ENCODE measurements at regions not wholly inside any gene's neighbourhood (a gene's known extent, or its start where the extent isn't known, plus 50 kb on each side); places are given as distances from the start of the nearest gene placed in this dataset.

DNA sequence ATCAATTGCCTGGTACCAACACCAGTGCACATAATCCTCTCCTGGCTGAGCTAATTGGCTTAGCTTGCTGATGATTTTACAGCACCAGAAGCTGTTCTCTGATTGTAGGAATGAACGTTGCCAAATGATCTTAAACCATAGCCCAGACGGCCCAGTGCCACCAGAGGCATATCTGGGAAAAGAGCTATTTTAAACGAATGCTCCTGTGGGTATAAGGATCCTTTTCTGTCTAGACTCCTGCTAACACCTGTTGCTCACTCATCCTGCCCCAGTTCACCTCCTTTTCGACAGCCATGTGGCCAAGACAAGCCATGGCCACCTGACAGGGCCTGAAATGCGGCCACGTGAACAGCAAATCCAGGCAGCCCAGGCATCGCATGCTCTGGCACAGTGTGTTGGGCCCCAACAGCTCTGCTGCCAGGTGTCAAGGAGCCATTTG lies 289.9 kb upstream of the SLC30A5 start:
- Histone ChIP-seq H3K9me3 (ENCODE audit: low read depth, low read length, poor library complexity, severe bottlenecking) (no peaks in the 10 kb centered on the region), H3K4me3 (ENCODE audit: low read depth, low read length, poor library complexity, severe bottlenecking) (no peak overlapping the region), H3K27me3 (replicated peaks; ENCODE audit: insufficient read depth, low read depth, low read length, poor library complexity) (no peaks in the 10 kb centered on the region), H3K27ac (ENCODE audit: low read depth, low read length, poor library complexity, severe bottlenecking) (no peak overlapping the region), H3K4me1 (ENCODE audit: insufficient read depth, low read length, poor library complexity, severe bottlenecking) (no peaks in the 10 kb centered on the region), H3K36me3 (ENCODE audit: insufficient read depth, low read length, poor library complexity, severe bottlenecking) (no peaks in the 10 kb centered on the region)
- ChIA-PET CTCF (no interaction called here), POLR2A (ENCODE audit: low non-redundant PET) (no interaction called here)
- DNase-seq (ENCODE audit: low spot score): peak; percentile 12
- no peak for TF ChIP-seq EZH2 (IDR thresholded peaks at IDR 0.05; ENCODE audit: borderline replicate concordance, low read depth, low read length, poor library complexity, severe bottlenecking)
- TF ChIP-seq, protein P1, sequence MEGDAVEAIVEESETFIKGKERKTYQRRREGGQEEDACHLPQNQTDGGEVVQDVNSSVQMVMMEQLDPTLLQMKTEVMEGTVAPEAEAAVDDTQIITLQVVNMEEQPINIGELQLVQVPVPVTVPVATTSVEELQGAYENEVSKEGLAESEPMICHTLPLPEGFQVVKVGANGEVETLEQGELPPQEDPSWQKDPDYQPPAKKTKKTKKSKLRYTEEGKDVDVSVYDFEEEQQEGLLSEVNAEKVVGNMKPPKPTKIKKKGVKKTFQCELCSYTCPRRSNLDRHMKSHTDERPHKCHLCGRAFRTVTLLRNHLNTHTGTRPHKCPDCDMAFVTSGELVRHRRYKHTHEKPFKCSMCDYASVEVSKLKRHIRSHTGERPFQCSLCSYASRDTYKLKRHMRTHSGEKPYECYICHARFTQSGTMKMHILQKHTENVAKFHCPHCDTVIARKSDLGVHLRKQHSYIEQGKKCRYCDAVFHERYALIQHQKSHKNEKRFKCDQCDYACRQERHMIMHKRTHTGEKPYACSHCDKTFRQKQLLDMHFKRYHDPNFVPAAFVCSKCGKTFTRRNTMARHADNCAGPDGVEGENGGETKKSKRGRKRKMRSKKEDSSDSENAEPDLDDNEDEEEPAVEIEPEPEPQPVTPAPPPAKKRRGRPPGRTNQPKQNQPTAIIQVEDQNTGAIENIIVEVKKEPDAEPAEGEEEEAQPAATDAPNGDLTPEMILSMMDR (conservative IDR thresholded peaks at IDR 0.05; ENCODE audit: low read depth, low read length): no peak
- BruUV-seq (replicated peaks): no TSS peak
- intact Hi-C loops (cut with micrococcal nuclease; ENCODE audit: unreplicated experiment): loop anchor here (10.0 kb wide), 1 partner anchor 61 kb away; no protein-coding TSS in a partner anchor

DNA sequence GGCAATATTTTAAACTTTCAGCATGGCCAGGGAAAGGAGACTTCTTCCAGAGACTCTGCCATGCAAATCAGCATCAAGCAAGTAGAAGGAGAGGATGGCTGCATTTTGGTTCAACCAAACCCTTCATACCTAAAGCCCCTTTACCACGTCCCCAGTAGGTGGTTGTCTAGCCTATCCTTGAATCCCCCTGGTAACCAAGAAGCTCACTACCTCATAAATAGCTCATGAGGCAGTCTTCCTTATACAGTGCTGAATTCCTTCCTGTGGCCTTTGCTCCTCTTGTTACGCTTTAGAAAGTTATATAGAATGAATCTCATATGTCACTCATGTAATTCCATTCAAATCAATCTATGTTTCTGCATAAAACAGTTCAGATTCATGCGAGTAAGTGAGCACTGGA lies 289.5 kb upstream of the SLC30A5 start:
- no peaks in the 10 kb centered on the region for H3K27me3 ChIP-seq (replicated peaks; ENCODE audit: insufficient read depth, low read depth, low read length, poor library complexity)
- no peaks in the 10 kb centered on the region for H3K36me3 ChIP-seq (ENCODE audit: insufficient read depth, low read length, poor library complexity, severe bottlenecking)
- intact Hi-C loops (cut with micrococcal nuclease; ENCODE audit: unreplicated experiment): loop anchor here (10.0 kb wide), 1 partner anchor 60 kb away; no protein-coding TSS in a partner anchor
- no peaks in the 10 kb centered on the region for H3K9me3 ChIP-seq (ENCODE audit: low read depth, low read length, poor library complexity, severe bottlenecking)
- POLR2A ChIA-PET (ENCODE audit: low non-redundant PET): no interaction called here
- CTCF ChIA-PET: no interaction called here
- no peak for DNase-seq (ENCODE audit: low spot score)
- BruUV-seq (replicated peaks): no TSS peak
- TF ChIP-seq EZH2 (IDR thresholded peaks at IDR 0.05; ENCODE audit: borderline replicate concordance, low read depth, low read length, poor library complexity, severe bottlenecking): no peak
- TF ChIP-seq, protein P1 (conservative IDR thresholded peaks at IDR 0.05; ENCODE audit: low read depth, low read length): no peak
- H3K27ac ChIP-seq (ENCODE audit: low read depth, low read length, poor library complexity, severe bottlenecking): no peak overlapping the region
- H3K4me3 ChIP-seq (ENCODE audit: low read depth, low read length, poor library complexity, severe bottlenecking): no peak overlapping the region
- H3K4me1 ChIP-seq (ENCODE audit: insufficient read depth, low read length, poor library complexity, severe bottlenecking): no peaks in the 10 kb centered on the region

DNA sequence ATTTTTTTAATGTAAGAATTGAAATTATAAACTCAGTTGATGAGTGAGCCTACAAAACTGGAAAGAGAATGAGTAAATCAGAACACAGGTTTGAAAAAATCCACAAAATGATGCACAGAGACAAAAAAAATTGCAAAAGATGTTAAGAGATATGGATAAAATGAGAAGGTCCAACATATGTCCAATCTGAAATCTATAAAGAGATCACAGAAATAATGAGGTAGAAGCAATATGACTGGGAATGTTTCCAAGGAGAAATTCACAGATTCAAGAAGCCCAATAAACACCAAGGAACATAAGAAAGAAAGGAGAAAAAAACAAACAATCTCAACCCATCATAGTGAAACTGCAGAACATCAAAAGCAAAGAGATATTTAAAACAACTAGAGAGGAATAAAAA lies 288.4 kb upstream of the SLC30A5 start:
- H3K36me3 ChIP-seq (ENCODE audit: insufficient read depth, low read length, poor library complexity, severe bottlenecking): no peaks in the 10 kb centered on the region
- no peak overlapping the region for H3K27ac ChIP-seq (ENCODE audit: low read depth, low read length, poor library complexity, severe bottlenecking)
- intact Hi-C loops (cut with micrococcal nuclease; ENCODE audit: unreplicated experiment): loop anchor here (10.0 kb wide), 1 partner anchor 59 kb away; no protein-coding TSS in a partner anchor
- no peaks in the 10 kb centered on the region for H3K4me1 ChIP-seq (ENCODE audit: insufficient read depth, low read length, poor library complexity, severe bottlenecking)
- CTCF ChIA-PET: no interaction called here
- no TSS peak for BruUV-seq (replicated peaks)
- no peak overlapping the region for H3K4me3 ChIP-seq (ENCODE audit: low read depth, low read length, poor library complexity, severe bottlenecking)
- no peaks in the 10 kb centered on the region for H3K27me3 ChIP-seq (replicated peaks; ENCODE audit: insufficient read depth, low read depth, low read length, poor library complexity)
- no peak for DNase-seq (ENCODE audit: low spot score)
- POLR2A ChIA-PET (ENCODE audit: low non-redundant PET): no interaction called here
- no peaks in the 10 kb centered on the region for H3K9me3 ChIP-seq (ENCODE audit: low read depth, low read length, poor library complexity, severe bottlenecking)
- no peak for TF ChIP-seq EZH2 (IDR thresholded peaks at IDR 0.05; ENCODE audit: borderline replicate concordance, low read depth, low read length, poor library complexity, severe bottlenecking)
- TF ChIP-seq, protein P1 (conservative IDR thresholded peaks at IDR 0.05; ENCODE audit: low read depth, low read length): no peak

All from A673 (cell line).